CD14-positive monocyte (primary cell): ENCODE measurements at regions not wholly inside any gene's neighbourhood (a gene's known extent, or its start where the extent isn't known, plus 50 kb on each side); places are given as distances from the start of the nearest gene placed in this dataset.

Experiments used
- DNase-seq, 3 donors: peaks; one replicate each; pipeline ENCODE4 v3.0.0-alpha.2; 2011 to 2022
- H2AFZ ChIP-seq: 2 replicates; pipeline ENCODE4 v1.6.0; 2012; ENCODE audit warnings: mild to moderate bottlenecking, low read depth, low read length, inconsistent platforms; ENCODE audit not compliant: insufficient read depth, poor library complexity, severe bottlenecking
- H3K27ac ChIP-seq, 2 donors: 1 replicate in 1 of 2; 2 replicates in 1 of 2; pipeline ENCODE4 v1.5.1; 2012 to 2013; ENCODE audit warnings: low read length in 2 of 2, control low read depth in 1 of 2, inconsistent platforms in 1 of 2, low read depth in 1 of 2, mild to moderate bottlenecking in 1 of 2
- H3K27me3 ChIP-seq, 2 donors: one replicate each; pipeline versions ENCODE4 v1.6.0 to v1.6.1; 2011 to 2013; ENCODE audit warnings: low read length in 2 of 2; ENCODE audit not compliant: control insufficient read depth in 2 of 2, insufficient read depth in 2 of 2
- H3K36me3 ChIP-seq, 2 donors: replicated peaks in 1 of 2; 1 replicate in 1 of 2; 2 replicates in 1 of 2; pipeline versions ENCODE4 v1.5.1 to v1.6.1; 2012 to 2013; ENCODE audit warnings: low read length in 2 of 2, control low read depth in 1 of 2, inconsistent platforms in 1 of 2, mild to moderate bottlenecking in 1 of 2; ENCODE audit not compliant: insufficient read depth in 2 of 2, control insufficient read depth in 1 of 2
- H3K4me1 ChIP-seq, 2 donors: 1 replicate in 1 of 2; 2 replicates in 1 of 2; pipeline versions ENCODE4 v1.5.1 to v1.6.1; 2012 to 2013; ENCODE audit warnings: low read length in 2 of 2, control low read depth in 1 of 2, inconsistent platforms in 1 of 2, mild to moderate bottlenecking in 1 of 2, moderate library complexity in 1 of 2; ENCODE audit not compliant: insufficient read depth in 2 of 2, control insufficient read depth in 1 of 2
- H3K4me2 ChIP-seq: replicated peaks from 2 replicates; pipeline ENCODE3; 2012; ENCODE audit warnings: low read length, moderate library complexity, mild to moderate bottlenecking; ENCODE audit not compliant: poor library complexity, severe bottlenecking; ENCODE audit errors: extremely low read depth
- H3K4me3 ChIP-seq, 3 experiments: fragments of 200-600 bp in 1 of 3; sonication (generic) in 1 of 3; replicated peaks in 1 of 3; 1 replicate in 2 of 3; 2 replicates in 1 of 3; pipeline ENCODE4 v1.5.1; 2011 to 2013; ENCODE audit warnings: low read length in 3 of 3, mild to moderate bottlenecking in 3 of 3, control low read depth in 2 of 3, low read depth in 2 of 3, inconsistent platforms in 1 of 3, moderate library complexity in 1 of 3
- H3K79me2 ChIP-seq: 2 replicates; pipeline ENCODE4 v1.6.0; 2012; ENCODE audit warnings: mild to moderate bottlenecking, control low read depth, inconsistent platforms, low read length, moderate library complexity; ENCODE audit not compliant: insufficient read depth
- H3K9ac ChIP-seq: 2 replicates; pipeline ENCODE4 v1.6.0; 2017; ENCODE audit warnings: low read length, mild to moderate bottlenecking; ENCODE audit not compliant: insufficient read depth, poor library complexity, severe bottlenecking
- H3K9me3 ChIP-seq, 2 donors: replicated peaks in 1 of 2; 1 replicate in 1 of 2; 2 replicates in 1 of 2; pipeline versions ENCODE4 v1.5.1 to v1.6.1; 2012 to 2013; ENCODE audit warnings: low read length in 2 of 2, control low read depth in 1 of 2; ENCODE audit not compliant: control insufficient read depth in 1 of 2, insufficient read depth in 1 of 2
- H4K20me1 ChIP-seq: 2 replicates; pipeline ENCODE4 v1.6.0; 2012; ENCODE audit warnings: mild to moderate bottlenecking, low read length, control low read depth, moderate library complexity; ENCODE audit not compliant: insufficient read depth
- H3K27ac Mint-ChIP-seq, 7 donors: one replicate each; pipeline ENCODE4 v1.8.0; 2020; ENCODE audit warnings: mild to moderate bottlenecking in 7 of 7, mixed read lengths in 7 of 7, moderate library complexity in 6 of 7, inconsistent platforms in 2 of 7
- H3K27me3 Mint-ChIP-seq, 3 donors: one replicate each; pipeline ENCODE4 v1.8.0; 2021 to 2022; ENCODE audit warnings: low read depth in 3 of 3, mild to moderate bottlenecking in 3 of 3, mixed read lengths in 3 of 3, moderate library complexity in 3 of 3, inconsistent platforms in 1 of 3
- H3K36me3 Mint-ChIP-seq, 2 donors: one replicate each; pipeline ENCODE4 v1.8.0; 2020; ENCODE audit warnings: mixed read lengths in 2 of 2, inconsistent platforms in 1 of 2, mild to moderate bottlenecking in 1 of 2
- H3K4me1 Mint-ChIP-seq: one replicate; pipeline ENCODE4 v1.8.0; 2020; ENCODE audit warnings: mild to moderate bottlenecking, mixed read lengths
- H3K4me3 Mint-ChIP-seq, 2 donors: one replicate each; pipeline ENCODE4 v1.8.0; 2020; ENCODE audit warnings: mild to moderate bottlenecking in 2 of 2, mixed read lengths in 2 of 2, moderate library complexity in 1 of 2
- H3K9me3 Mint-ChIP-seq, 7 donors: one replicate each; pipeline ENCODE4 v1.8.0; 2020 to 2022; ENCODE audit warnings: mixed read lengths in 7 of 7, mild to moderate bottlenecking in 6 of 7, moderate library complexity in 6 of 7, inconsistent platforms in 2 of 7
- CTCF ChIP-seq: fragments of 200-600 bp; IDR thresholded peaks from one replicate; pipeline ENCODE4 v1.8.0; 2022; ENCODE audit warnings: antibody characterized with exemption, mild to moderate bottlenecking
- WGBS: methylation state at CpG from one replicate; pipeline ENCODE4 v1.1.5; 2013; ENCODE audit warnings: missing lambda C conversion rate; ENCODE audit not compliant: insufficient coverage; 5-methylcytosine and 5-hydroxymethylcytosine counted together
- intact Hi-C, 2 donors: fragments of 100-400 bp; cut with micrococcal nuclease; formaldehyde crosslinking; loops; one replicate each; pipeline versions ENCODE4 v1.15.0 to v1.15.1; 2023

GRCh38 chr12:78711954-78712353, 152.6 kb upstream of the SYT1 start:
- no peak for DNase-seq
- Histone ChIP-seq H3K27me3 (no peaks in the 10 kb centered on the region), H2AFZ (no peak overlapping the region), H3K9me3 (no peaks in the 10 kb centered on the region), H3K79me2 (no peaks in the 10 kb centered on the region), H3K27ac (no peak overlapping the region), H3K4me3 (no peak overlapping the region), H3K9ac (no peak overlapping the region), H4K20me1 (no peaks in the 10 kb centered on the region), H3K4me2 (no peak overlapping the region), H3K4me1 (no peaks in the 10 kb centered on the region), H3K36me3 (no peaks in the 10 kb centered on the region)
- H3K27me3 Mint-ChIP-seq = no peaks in the 10 kb centered on the region
- peaks cover 0 to 2% (median 0%) of the 10 kb centered on the region in 7 donors for H3K9me3 Mint-ChIP-seq
- 87% methylated on average over 2 of the region's 4 CpGs for WGBS
- intact Hi-C loops = no loop called here
- no peaks in the 10 kb centered on the region for H3K36me3 Mint-ChIP-seq
- H3K27ac Mint-ChIP-seq = no peak overlapping the region
- no peak overlapping the region for H3K4me3 Mint-ChIP-seq
- H3K4me1 Mint-ChIP-seq = no peaks in the 10 kb centered on the region
- TF ChIP-seq CTCF = no peak

GRCh38 chr12:78712834-78713481, 151.6 kb upstream of the SYT1 start:
- Histone ChIP-seq H3K79me2 (no peaks in the 10 kb centered on the region), H3K36me3 (no peaks in the 10 kb centered on the region), H3K9me3 (no peaks in the 10 kb centered on the region), H2AFZ (no peak overlapping the region), H3K4me1 (no peaks in the 10 kb centered on the region), H3K4me2 (no peak overlapping the region), H3K27me3 (no peaks in the 10 kb centered on the region), H4K20me1 (no peaks in the 10 kb centered on the region), H3K27ac (no peak overlapping the region), H3K9ac (no peak overlapping the region), H3K4me3 (no peak overlapping the region)
- TF ChIP-seq CTCF = no peak
- no peaks in the 10 kb centered on the region for H3K36me3 Mint-ChIP-seq
- no peak overlapping the region for H3K4me3 Mint-ChIP-seq
- DNase-seq = no peak
- H3K27ac Mint-ChIP-seq = no peak overlapping the region
- H3K9me3 Mint-ChIP-seq = no peaks in the 10 kb centered on the region
- H3K27me3 Mint-ChIP-seq = no peaks in the 10 kb centered on the region
- no peaks in the 10 kb centered on the region for H3K4me1 Mint-ChIP-seq
- intact Hi-C loops = no loop called here
- WGBS = no CpG with 5 or more reads among the region's 4 CpGs
